ENCODE measurements at regions not wholly inside any gene's neighbourhood (a gene's known extent, or its start where the extent isn't known, plus 50 kb on each side); places are given as distances from the start of the nearest gene placed in this dataset.

- DNase-seq (ENCODE audit: low read depth) = no peak
Observed at GRCh38 chr7:156127166-156128134, 315.2 kb upstream of the SHH start.

GRCh38 chr7:156125841-156126730, 313.8 kb upstream of the SHH start:
- DNase-seq (ENCODE audit: low read depth) = no peak

GRCh38 chr7:156124356-156124755, 312.1 kb upstream of the SHH start:
- DNase-seq (ENCODE audit: low read depth) = no peak

- DNase-seq (ENCODE audit: low read depth) = no peak
Observed at GRCh38 chr7:156123362-156123761, 311.1 kb upstream of the SHH start.

- no peak for DNase-seq (ENCODE audit: low read depth)
Observed at GRCh38 chr7:156122752-156123354, 310.6 kb upstream of the SHH start.

GRCh38 chr7:156121956-156122355, 309.7 kb upstream of the SHH start:
- no peak for DNase-seq (ENCODE audit: low read depth)

- no peak for DNase-seq (ENCODE audit: low read depth)
Observed at GRCh38 chr7:156121434-156121833, 309.2 kb upstream of the SHH start.

- DNase-seq (ENCODE audit: low read depth) = no peak
Observed at GRCh38 chr7:156120552-156120951, 308.3 kb upstream of the SHH start.

GRCh38 chr7:156119771-156120170, 307.5 kb upstream of the SHH start:
- no peak for DNase-seq (ENCODE audit: low read depth)

- no peak for DNase-seq (ENCODE audit: low read depth)
Observed at GRCh38 chr7:156118248-156118645, 306.0 kb upstream of the SHH start.

- no peak for DNase-seq (ENCODE audit: low read depth)
Observed at GRCh38 chr7:156117542-156118247, 305.4 kb upstream of the SHH start.

GRCh38 chr7:156116514-156117215, 304.4 kb upstream of the SHH start:
- no peak for DNase-seq (ENCODE audit: low read depth)

GRCh38 chr7:156115582-156115981, 303.3 kb upstream of the SHH start:
- DNase-seq (ENCODE audit: low read depth) = no peak

GRCh38 chr7:156113731-156114130, 301.5 kb upstream of the SHH start:
- DNase-seq (ENCODE audit: low read depth) = no peak

GRCh38 chr7:156109988-156110387, 297.7 kb upstream of the SHH start:
- no peak for DNase-seq (ENCODE audit: low read depth)

- DNase-seq (ENCODE audit: low read depth) = no peak
Observed at GRCh38 chr7:156109076-156109475, 296.8 kb upstream of the SHH start.

GRCh38 chr7:156107957-156108356, 295.7 kb upstream of the SHH start:
- DNase-seq (ENCODE audit: low read depth) = no peak

- no peak for DNase-seq (ENCODE audit: low read depth)
Observed at GRCh38 chr7:156106107-156106426, 293.8 kb upstream of the SHH start.

GRCh38 chr7:156105337-156106106, 293.3 kb upstream of the SHH start:
- no peak for DNase-seq (ENCODE audit: low read depth)
